Peyer's patch (tissue), 4 donors: ENCODE measurements at regions not wholly inside any gene's neighbourhood (a gene's known extent, or its start where the extent isn't known, plus 50 kb on each side); places are given as distances from the start of the nearest gene placed in this dataset.

ENCODE experiments used
- DNase-seq, 3 donors: peaks; one replicate each; pipeline ENCODE4 v3.0.0-alpha.2; 2017 to 2019
- H3K27ac ChIP-seq, 4 donors: fragments of 200-600 bp; sonication (generic); one replicate each; pipeline ENCODE4 v1.5.1; 2016 to 2019
- H3K27me3 ChIP-seq, 2 donors: fragments of 200-600 bp; sonication (generic); one replicate each; pipeline ENCODE4 v1.5.1; 2019
- H3K36me3 ChIP-seq, 3 donors: fragments of 200-600 bp; sonication (generic); one replicate each; pipeline ENCODE4 v1.5.1; 2016 to 2019
- H3K4me1 ChIP-seq, 4 donors: fragments of 200-600 bp; sonication (generic); one replicate each; pipeline ENCODE4 v1.5.1; 2016 to 2019
- H3K4me3 ChIP-seq, 4 donors: fragments of 200-600 bp; sonication (generic); 1 replicate in 3 of 4; 2 replicates in 1 of 4; pipeline ENCODE4 v1.5.1; 2016 to 2019; ENCODE audit warnings: mild to moderate bottlenecking in 1 of 4
- H3K9me3 ChIP-seq, 4 donors: fragments of 200-600 bp; sonication (generic); one replicate each; pipeline ENCODE4 v1.5.1; 2016 to 2019; ENCODE audit warnings: mild to moderate bottlenecking in 1 of 4
- POLR2A ChIP-seq, 2 donors: fragments of 450-650 bp; IDR thresholded peaks; one replicate each; pipeline ENCODE4 v1.5.1; 2017; ENCODE audit warnings: antibody characterized with exemption in 2 of 2, mild to moderate bottlenecking in 2 of 2, moderate library complexity in 2 of 2
- TF ChIP-seq, protein P1 (sequence below), 6 experiments: fragments of 450-650 bp in 4 of 6; fragments of 200-600 bp in 2 of 6; sonication (generic) in 1 of 6; IDR thresholded peaks; one replicate each; pipeline ENCODE4 v1.5.1; 2017 to 2019; ENCODE audit warnings: antibody characterized with exemption in 6 of 6, mild to moderate bottlenecking in 3 of 6, moderate library complexity in 1 of 6

DNA sequence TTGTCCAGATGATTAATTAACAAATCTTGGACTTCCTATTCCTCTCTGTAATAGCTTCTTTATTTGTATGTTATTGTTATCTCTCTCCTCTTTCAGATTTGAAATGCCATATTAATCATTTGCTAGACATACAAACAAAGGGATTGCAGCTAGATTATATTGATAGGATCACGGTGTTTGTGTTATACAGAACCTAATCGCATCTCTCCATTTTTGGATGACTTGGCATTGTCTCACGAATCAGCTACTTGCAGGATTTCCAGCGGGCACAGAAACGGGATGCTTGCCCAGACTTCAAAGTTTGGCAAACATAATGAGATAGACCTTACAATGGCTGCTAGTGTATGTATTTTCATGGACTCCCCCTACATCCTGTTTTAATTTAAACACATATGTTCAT, 368.1 kb downstream of the TLE4 start:
- Histone ChIP-seq H3K36me3 (no peaks in the 10 kb centered on the region), H3K9me3 (no peaks in the 10 kb centered on the region), H3K4me1 (no peaks in the 10 kb centered on the region), H3K27ac (no peak overlapping the region), H3K27me3 (no peaks in the 10 kb centered on the region), H3K4me3 (no peak overlapping the region)
- DNase-seq = no peak
- TF ChIP-seq, protein P1, sequence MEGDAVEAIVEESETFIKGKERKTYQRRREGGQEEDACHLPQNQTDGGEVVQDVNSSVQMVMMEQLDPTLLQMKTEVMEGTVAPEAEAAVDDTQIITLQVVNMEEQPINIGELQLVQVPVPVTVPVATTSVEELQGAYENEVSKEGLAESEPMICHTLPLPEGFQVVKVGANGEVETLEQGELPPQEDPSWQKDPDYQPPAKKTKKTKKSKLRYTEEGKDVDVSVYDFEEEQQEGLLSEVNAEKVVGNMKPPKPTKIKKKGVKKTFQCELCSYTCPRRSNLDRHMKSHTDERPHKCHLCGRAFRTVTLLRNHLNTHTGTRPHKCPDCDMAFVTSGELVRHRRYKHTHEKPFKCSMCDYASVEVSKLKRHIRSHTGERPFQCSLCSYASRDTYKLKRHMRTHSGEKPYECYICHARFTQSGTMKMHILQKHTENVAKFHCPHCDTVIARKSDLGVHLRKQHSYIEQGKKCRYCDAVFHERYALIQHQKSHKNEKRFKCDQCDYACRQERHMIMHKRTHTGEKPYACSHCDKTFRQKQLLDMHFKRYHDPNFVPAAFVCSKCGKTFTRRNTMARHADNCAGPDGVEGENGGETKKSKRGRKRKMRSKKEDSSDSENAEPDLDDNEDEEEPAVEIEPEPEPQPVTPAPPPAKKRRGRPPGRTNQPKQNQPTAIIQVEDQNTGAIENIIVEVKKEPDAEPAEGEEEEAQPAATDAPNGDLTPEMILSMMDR (IDR thresholded peaks at IDR 0.05) = no peak
- TF ChIP-seq POLR2A (IDR thresholded peaks at IDR 0.05) = no peak

DNA sequence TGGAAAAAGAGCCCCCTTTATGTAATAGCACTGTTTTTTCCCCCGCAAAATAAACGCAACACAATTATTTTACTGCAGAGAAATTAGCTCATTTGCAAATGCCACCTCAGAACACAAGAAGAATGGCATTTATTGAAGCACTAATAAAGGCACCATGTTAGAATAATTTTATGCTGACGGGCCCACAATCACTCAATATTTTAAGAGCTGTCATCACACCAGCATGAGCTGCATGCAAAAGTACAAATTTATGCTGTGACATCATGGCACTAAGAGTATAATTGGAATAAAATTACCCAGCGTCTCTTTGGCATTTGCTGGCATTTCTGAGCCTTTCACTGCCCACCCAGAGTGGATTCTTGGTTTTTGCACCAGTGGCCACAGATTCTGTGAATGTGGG, 364.6 kb downstream of the TLE4 start:
- no peaks in the 10 kb centered on the region for H3K27me3 ChIP-seq
- no peak overlapping the region for H3K27ac ChIP-seq
- H3K4me1 ChIP-seq = no peaks in the 10 kb centered on the region
- no peak for TF ChIP-seq POLR2A (IDR thresholded peaks at IDR 0.05)
- TF ChIP-seq, protein P1 (IDR thresholded peaks at IDR 0.05) = no peak
- H3K36me3 ChIP-seq = no peaks in the 10 kb centered on the region
- no peaks in the 10 kb centered on the region for H3K9me3 ChIP-seq
- no peak for DNase-seq
- no peak overlapping the region for H3K4me3 ChIP-seq

DNA sequence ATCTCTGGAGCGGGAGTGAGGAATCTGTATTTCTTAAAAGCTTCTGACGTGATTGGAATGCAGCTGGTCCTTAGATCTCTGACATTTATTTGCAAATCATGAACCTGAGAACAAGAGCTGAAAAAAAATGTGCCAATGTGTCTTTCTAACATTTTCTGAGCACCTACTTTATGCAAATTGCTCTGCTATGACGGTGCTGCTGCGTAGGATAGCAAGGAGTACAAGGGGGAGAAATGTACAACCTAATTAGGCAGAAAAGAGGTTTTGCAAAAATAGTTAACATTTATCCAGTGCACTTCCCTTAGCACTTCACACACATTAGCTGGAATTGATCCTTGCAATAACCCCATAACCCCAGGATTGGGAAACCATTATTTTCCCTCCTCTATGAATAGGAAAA, 357.5 kb downstream of the TLE4 start:
- Histone ChIP-seq H3K4me3 (no peak overlapping the region), H3K27ac (no peak overlapping the region), H3K27me3 (no peaks in the 10 kb centered on the region), H3K4me1 (no peaks in the 10 kb centered on the region), H3K36me3 (no peaks in the 10 kb centered on the region), H3K9me3 (no peaks in the 10 kb centered on the region)
- TF ChIP-seq, protein P1 (IDR thresholded peaks at IDR 0.05) = no peak
- no peak for TF ChIP-seq POLR2A (IDR thresholded peaks at IDR 0.05)
- no peak for DNase-seq

DNA sequence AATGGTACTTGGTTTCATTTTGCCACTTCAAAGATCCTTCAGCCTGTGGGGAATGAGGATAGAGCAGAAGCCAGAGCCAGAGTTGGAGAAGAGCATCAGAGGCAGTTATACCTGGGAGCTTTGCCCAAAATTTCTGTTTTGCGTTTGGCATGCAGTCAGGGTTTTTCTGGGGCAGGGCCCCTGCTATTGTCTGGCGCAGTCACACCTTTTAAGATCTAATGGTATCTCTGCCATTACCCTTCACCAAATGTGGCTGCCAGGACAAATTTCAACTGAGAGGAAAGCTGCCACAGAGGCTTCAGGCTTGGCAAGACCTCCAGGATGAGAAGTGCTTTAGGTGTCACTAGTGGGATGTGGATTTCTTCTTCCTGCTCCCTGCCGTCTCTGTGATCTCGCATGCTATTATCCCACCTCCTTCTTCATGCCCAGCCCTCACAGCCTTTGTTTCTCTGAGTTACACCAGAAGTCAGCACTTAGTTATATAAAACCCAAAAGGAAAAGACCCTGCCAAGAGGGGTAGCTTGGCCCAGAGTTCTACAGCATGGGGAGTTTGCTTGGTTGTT, 357.0 kb downstream of the TLE4 start:
- TF ChIP-seq POLR2A (IDR thresholded peaks at IDR 0.05) = no peak
- TF ChIP-seq, protein P1 (IDR thresholded peaks at IDR 0.05) = no peak
- Histone ChIP-seq H3K4me3 (no peak overlapping the region), H3K4me1 (no peaks in the 10 kb centered on the region), H3K27me3 (no peaks in the 10 kb centered on the region), H3K9me3 (no peaks in the 10 kb centered on the region), H3K36me3 (no peaks in the 10 kb centered on the region), H3K27ac (no peak overlapping the region)
- DNase-seq = no peak

DNA sequence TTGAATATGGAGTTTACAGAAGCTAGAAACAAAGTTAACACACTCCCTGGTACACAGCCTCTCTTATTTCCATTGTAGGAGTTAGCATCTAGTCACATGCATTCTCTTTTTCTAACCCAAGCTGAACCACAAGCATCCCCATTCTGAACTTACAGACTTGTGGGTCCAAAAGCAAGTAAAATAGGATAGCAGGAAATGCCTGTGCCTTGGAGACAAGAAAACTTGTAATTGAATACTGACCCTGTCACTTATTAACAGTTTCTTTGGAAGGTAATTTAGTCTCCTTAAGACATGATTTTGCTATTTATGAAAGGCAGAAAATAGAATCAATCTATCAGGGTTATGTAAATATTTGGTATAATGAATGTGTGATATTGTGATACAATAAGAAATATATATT, 353.6 kb downstream of the TLE4 start:
- Histone ChIP-seq H3K27ac (no peak overlapping the region), H3K4me3 (no peak overlapping the region), H3K9me3 (no peaks in the 10 kb centered on the region), H3K4me1 (no peaks in the 10 kb centered on the region), H3K36me3 (no peaks in the 10 kb centered on the region), H3K27me3 (no peaks in the 10 kb centered on the region)
- TF ChIP-seq POLR2A (IDR thresholded peaks at IDR 0.05) = no peak
- TF ChIP-seq, protein P1 (IDR thresholded peaks at IDR 0.05) = no peak
- no peak for DNase-seq

DNA sequence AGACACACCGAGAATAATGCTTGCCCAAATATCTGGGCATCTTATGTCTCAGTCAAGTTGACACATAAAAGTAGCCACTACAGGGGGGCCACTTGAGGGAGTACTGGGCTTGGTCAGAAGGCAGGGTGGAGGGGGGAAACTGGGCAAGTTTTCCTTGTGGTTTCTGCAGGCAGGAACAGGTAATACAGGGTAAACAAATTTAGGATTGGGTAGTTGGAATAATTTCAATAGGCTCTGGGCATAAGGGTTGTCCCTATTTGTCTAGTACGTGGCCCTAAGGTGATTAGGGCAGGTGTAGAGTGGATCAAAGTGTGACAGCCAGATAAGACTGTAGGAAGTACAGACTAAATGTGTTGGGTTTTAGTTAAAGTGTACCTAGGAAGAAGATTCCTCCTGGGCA, 353.1 kb downstream of the TLE4 start:
- Histone ChIP-seq H3K27me3 (no peaks in the 10 kb centered on the region), H3K27ac (no peak overlapping the region), H3K9me3 (no peaks in the 10 kb centered on the region), H3K36me3 (no peaks in the 10 kb centered on the region), H3K4me1 (no peaks in the 10 kb centered on the region), H3K4me3 (no peak overlapping the region)
- no peak for DNase-seq
- TF ChIP-seq POLR2A (IDR thresholded peaks at IDR 0.05) = no peak
- TF ChIP-seq, protein P1 (IDR thresholded peaks at IDR 0.05) = no peak
